ENCODE measurements at regions not wholly inside any gene's neighbourhood (a gene's known extent, or its start where the extent isn't known, plus 50 kb on each side); places are given as distances from the start of the nearest gene placed in this dataset.
"Not testable (repeated sequence)": the region's sequence is repeated elsewhere in the genome, so short reads cannot be mapped to it uniquely, and the experiment has no call there.

- H3K4me2 ChIP-seq (ENCODE audit: low read length): no peak overlapping the region
- H4K20me1 ChIP-seq (ENCODE audit: insufficient read depth): no peaks in the 10 kb centered on the region
- no peak overlapping the region for H3K9ac ChIP-seq (ENCODE audit: low read length)
- H3K27me3 ChIP-seq (ENCODE audit: insufficient read depth, low read depth, low read length): no peaks in the 10 kb centered on the region
- H3F3A ChIP-seq (ENCODE audit: insufficient read depth, low read length, poor library complexity, severe bottlenecking): no peaks in the 10 kb centered on the region
- no peak overlapping the region for H3K27ac ChIP-seq (ENCODE audit: low read length)
- H3K4me3 ChIP-seq (ENCODE audit: low read length): no peak overlapping the region
- TF ChIP-seq MXI1 (conservative IDR thresholded peaks at IDR 0.05; ENCODE audit: poor library complexity, severe bottlenecking): no peak
- no peak for TF ChIP-seq POLR2AphosphoS5 (IDR thresholded peaks at IDR 0.05)
- no peak for TF ChIP-seq SMC3 (conservative IDR thresholded peaks at IDR 0.05; ENCODE audit: poor library complexity)
- no peak for TF ChIP-seq TAF1 (IDR thresholded peaks at IDR 0.05; ENCODE audit: low read depth)
- no peak for TF ChIP-seq EZH2 (IDR thresholded peaks at IDR 0.05; ENCODE audit: borderline replicate concordance, insufficient read depth, low read length, poor library complexity, severe bottlenecking)
- TF ChIP-seq RAD21 (conservative IDR thresholded peaks at IDR 0.05): no peak
- TF ChIP-seq REST (IDR thresholded peaks at IDR 0.05; ENCODE audit: borderline replicate concordance): no peak
- TF ChIP-seq EP300 (conservative IDR thresholded peaks at IDR 0.05; ENCODE audit: poor library complexity, severe bottlenecking): no peak
- TF ChIP-seq CTCF (IDR thresholded peaks at IDR 0.05; ENCODE audit: poor library complexity, severe bottlenecking): no peak
- H3K9me2 ChIP-seq (ENCODE audit: insufficient read depth, low read length): no peaks in the 10 kb centered on the region
- H3K79me2 ChIP-seq (replicated peaks; ENCODE audit: insufficient read depth, low read length): no peaks in the 10 kb centered on the region
- no peaks in the 10 kb centered on the region for H3K9me3 ChIP-seq (ENCODE audit: low read length)
- no peak overlapping the region for H2AFZ ChIP-seq (ENCODE audit: low read depth, low read length)
- no peaks in the 10 kb centered on the region for H3K36me3 ChIP-seq (ENCODE audit: insufficient read depth, low read length)
Observed at GRCh38 chr16:29303520-29303919, 103.0 kb downstream of the NPIPB11 start.

- no peaks in the 10 kb centered on the region for H3K9me3 ChIP-seq (ENCODE audit: low read length)
- H3K4me3 ChIP-seq (ENCODE audit: low read length): no peak overlapping the region
- H3K79me2 ChIP-seq (replicated peaks; ENCODE audit: insufficient read depth, low read length): no peaks in the 10 kb centered on the region
- no peak overlapping the region for H3K27ac ChIP-seq (ENCODE audit: low read length)
- H3F3A ChIP-seq (ENCODE audit: insufficient read depth, low read length, poor library complexity, severe bottlenecking): no peaks in the 10 kb centered on the region
- no peaks in the 10 kb centered on the region for H3K9me2 ChIP-seq (ENCODE audit: insufficient read depth, low read length)
- no peak overlapping the region for H2AFZ ChIP-seq (ENCODE audit: low read depth, low read length)
- TF ChIP-seq TAF1 (IDR thresholded peaks at IDR 0.05; ENCODE audit: low read depth): no peak
- no peak for TF ChIP-seq EP300 (conservative IDR thresholded peaks at IDR 0.05; ENCODE audit: poor library complexity, severe bottlenecking)
- TF ChIP-seq EZH2 (IDR thresholded peaks at IDR 0.05; ENCODE audit: borderline replicate concordance, insufficient read depth, low read length, poor library complexity, severe bottlenecking): no peak
- TF ChIP-seq CTCF (IDR thresholded peaks at IDR 0.05; ENCODE audit: poor library complexity, severe bottlenecking): no peak
- no peak for TF ChIP-seq REST (IDR thresholded peaks at IDR 0.05; ENCODE audit: borderline replicate concordance)
- TF ChIP-seq MXI1 (conservative IDR thresholded peaks at IDR 0.05; ENCODE audit: poor library complexity, severe bottlenecking): no peak
- TF ChIP-seq RAD21 (conservative IDR thresholded peaks at IDR 0.05): no peak
- no peak for TF ChIP-seq POLR2AphosphoS5 (IDR thresholded peaks at IDR 0.05)
- no peak for TF ChIP-seq SMC3 (conservative IDR thresholded peaks at IDR 0.05; ENCODE audit: poor library complexity)
- H4K20me1 ChIP-seq (ENCODE audit: insufficient read depth): no peaks in the 10 kb centered on the region
- H3K36me3 ChIP-seq (ENCODE audit: insufficient read depth, low read length): no peaks in the 10 kb centered on the region
- H3K9ac ChIP-seq (ENCODE audit: low read length): no peak overlapping the region
- H3K4me2 ChIP-seq (ENCODE audit: low read length): no peak overlapping the region
- no peaks in the 10 kb centered on the region for H3K27me3 ChIP-seq (ENCODE audit: insufficient read depth, low read depth, low read length)
Observed at GRCh38 chr16:29302976-29303375, 103.5 kb downstream of the NPIPB11 start.

- H2AFZ ChIP-seq (ENCODE audit: low read depth, low read length); H3K4me3 ChIP-seq (ENCODE audit: low read length); H4K20me1 ChIP-seq (ENCODE audit: insufficient read depth); H3K9ac ChIP-seq (ENCODE audit: low read length); H3K27me3 ChIP-seq (ENCODE audit: insufficient read depth, low read depth, low read length); H3K9me3 ChIP-seq (ENCODE audit: low read length); H3K9me2 ChIP-seq (ENCODE audit: insufficient read depth, low read length); H3F3A ChIP-seq (ENCODE audit: insufficient read depth, low read length, poor library complexity, severe bottlenecking); H3K36me3 ChIP-seq (ENCODE audit: insufficient read depth, low read length); H3K79me2 ChIP-seq (replicated peaks; ENCODE audit: insufficient read depth, low read length); H3K27ac ChIP-seq (ENCODE audit: low read length); H3K4me2 ChIP-seq (ENCODE audit: low read length): not testable (repeated sequence)
Observed at GRCh38 chr16:29302433-29302832, 104.1 kb downstream of the NPIPB11 start.
